ENCODE measurements at regions not wholly inside any gene's neighbourhood (a gene's known extent, or its start where the extent isn't known, plus 50 kb on each side); places are given as distances from the start of the nearest gene placed in this dataset.

- H3K4me3 ChIP-seq = no peak overlapping the region
- DNase-seq = no peak
- H3K9ac ChIP-seq (ENCODE audit: insufficient read depth in 1 of 2, low read length in 2 of 2) = no peak overlapping the region
- no peaks in the 10 kb centered on the region for H3K4me1 ChIP-seq (ENCODE audit: control insufficient read depth in 5 of 5, insufficient read depth in 5 of 5, low read length in 5 of 5)
- H3K9me3 ChIP-seq (ENCODE audit: control insufficient read depth in 4 of 4, insufficient read depth in 3 of 4, low read length in 3 of 4) = no peaks in the 10 kb centered on the region
- TF ChIP-seq, protein P1, sequence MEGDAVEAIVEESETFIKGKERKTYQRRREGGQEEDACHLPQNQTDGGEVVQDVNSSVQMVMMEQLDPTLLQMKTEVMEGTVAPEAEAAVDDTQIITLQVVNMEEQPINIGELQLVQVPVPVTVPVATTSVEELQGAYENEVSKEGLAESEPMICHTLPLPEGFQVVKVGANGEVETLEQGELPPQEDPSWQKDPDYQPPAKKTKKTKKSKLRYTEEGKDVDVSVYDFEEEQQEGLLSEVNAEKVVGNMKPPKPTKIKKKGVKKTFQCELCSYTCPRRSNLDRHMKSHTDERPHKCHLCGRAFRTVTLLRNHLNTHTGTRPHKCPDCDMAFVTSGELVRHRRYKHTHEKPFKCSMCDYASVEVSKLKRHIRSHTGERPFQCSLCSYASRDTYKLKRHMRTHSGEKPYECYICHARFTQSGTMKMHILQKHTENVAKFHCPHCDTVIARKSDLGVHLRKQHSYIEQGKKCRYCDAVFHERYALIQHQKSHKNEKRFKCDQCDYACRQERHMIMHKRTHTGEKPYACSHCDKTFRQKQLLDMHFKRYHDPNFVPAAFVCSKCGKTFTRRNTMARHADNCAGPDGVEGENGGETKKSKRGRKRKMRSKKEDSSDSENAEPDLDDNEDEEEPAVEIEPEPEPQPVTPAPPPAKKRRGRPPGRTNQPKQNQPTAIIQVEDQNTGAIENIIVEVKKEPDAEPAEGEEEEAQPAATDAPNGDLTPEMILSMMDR (IDR thresholded peaks at IDR 0.05; ENCODE audit: control extremely low read depth, extremely low read depth) = no peak
- no peak for ATAC-seq (ENCODE audit: insufficient read depth, low FRiP score)
- no peaks in the 10 kb centered on the region for H3K27me3 ChIP-seq (ENCODE audit: control insufficient read depth in 3 of 3, insufficient read depth in 3 of 3, low read length in 2 of 3)
- no peak overlapping the region for H3K27ac ChIP-seq (ENCODE audit: low read depth in 1 of 2, low read length in 1 of 2)
- no peaks in the 10 kb centered on the region for H3K36me3 ChIP-seq (ENCODE audit: control insufficient read depth in 4 of 4, insufficient read depth in 4 of 4, low read length in 4 of 4)
Measured at GRCh38 chr4:160872491-160872890, 1291.3 kb downstream of the FSTL5 start.

- no peak overlapping the region for H3K4me3 ChIP-seq
- H3K9ac ChIP-seq (ENCODE audit: insufficient read depth in 1 of 2, low read length in 2 of 2) = no peak overlapping the region
- H3K27me3 ChIP-seq (ENCODE audit: control insufficient read depth in 3 of 3, insufficient read depth in 3 of 3, low read length in 2 of 3) = no peaks in the 10 kb centered on the region
- no peaks in the 10 kb centered on the region for H3K4me1 ChIP-seq (ENCODE audit: control insufficient read depth in 5 of 5, insufficient read depth in 5 of 5, low read length in 5 of 5)
- H3K27ac ChIP-seq (ENCODE audit: low read depth in 1 of 2, low read length in 1 of 2) = no peak overlapping the region
- WGBS, 2 donors = 77 to 82% methylated on average over 9 of the region's 9 CpGs
- TF ChIP-seq, protein P1 (IDR thresholded peaks at IDR 0.05; ENCODE audit: control extremely low read depth, extremely low read depth) = no peak
- ATAC-seq (ENCODE audit: insufficient read depth, low FRiP score) (no peak), DNase-seq (no peak)
- H3K36me3 ChIP-seq (ENCODE audit: control insufficient read depth in 4 of 4, insufficient read depth in 4 of 4, low read length in 4 of 4) = no peaks in the 10 kb centered on the region
- H3K9me3 ChIP-seq (ENCODE audit: control insufficient read depth in 4 of 4, insufficient read depth in 3 of 4, low read length in 3 of 4) = no peaks in the 10 kb centered on the region
Measured at GRCh38 chr4:160877087-160877790, 1286.6 kb downstream of the FSTL5 start.

- no peaks in the 10 kb centered on the region for H3K4me1 ChIP-seq (ENCODE audit: control insufficient read depth in 5 of 5, insufficient read depth in 5 of 5, low read length in 5 of 5)
- TF ChIP-seq, protein P1 (IDR thresholded peaks at IDR 0.05; ENCODE audit: control extremely low read depth, extremely low read depth) = no peak
- H3K36me3 ChIP-seq (ENCODE audit: control insufficient read depth in 4 of 4, insufficient read depth in 4 of 4, low read length in 4 of 4) = no peaks in the 10 kb centered on the region
- 75 to 83% methylated on average over 5 of the region's 5 CpGs for WGBS, 2 donors
- DNase-seq (no peak), ATAC-seq (ENCODE audit: insufficient read depth, low FRiP score) (no peak)
- no peak overlapping the region for H3K27ac ChIP-seq (ENCODE audit: low read depth in 1 of 2, low read length in 1 of 2)
- no peak overlapping the region for H3K9ac ChIP-seq (ENCODE audit: insufficient read depth in 1 of 2, low read length in 2 of 2)
- no peak overlapping the region for H3K4me3 ChIP-seq
- H3K9me3 ChIP-seq (ENCODE audit: control insufficient read depth in 4 of 4, insufficient read depth in 3 of 4, low read length in 3 of 4) = no peaks in the 10 kb centered on the region
- no peaks in the 10 kb centered on the region for H3K27me3 ChIP-seq (ENCODE audit: control insufficient read depth in 3 of 3, insufficient read depth in 3 of 3, low read length in 2 of 3)
Measured at GRCh38 chr4:160880180-160880579, 1283.6 kb downstream of the FSTL5 start.

GRCh38 chr4:160887668-160888067 lies 1276.1 kb downstream of the FSTL5 start:
- no peak overlapping the region for H3K9ac ChIP-seq (ENCODE audit: insufficient read depth in 1 of 2, low read length in 2 of 2)
- H3K4me3 ChIP-seq = no peak overlapping the region
- H3K9me3 ChIP-seq (ENCODE audit: control insufficient read depth in 4 of 4, insufficient read depth in 3 of 4, low read length in 3 of 4) = peaks cover 0 to 7% (median 2%) of the 10 kb centered on the region in 4 donors
- TF ChIP-seq, protein P1 (IDR thresholded peaks at IDR 0.05; ENCODE audit: control extremely low read depth, extremely low read depth) = no peak
- H3K4me1 ChIP-seq (ENCODE audit: control insufficient read depth in 5 of 5, insufficient read depth in 5 of 5, low read length in 5 of 5) = no peaks in the 10 kb centered on the region
- ATAC-seq (ENCODE audit: insufficient read depth, low FRiP score) = no peak
- H3K36me3 ChIP-seq (ENCODE audit: control insufficient read depth in 4 of 4, insufficient read depth in 4 of 4, low read length in 4 of 4) = no peaks in the 10 kb centered on the region
- no peak overlapping the region for H3K27ac ChIP-seq (ENCODE audit: low read depth in 1 of 2, low read length in 1 of 2)
- no peaks in the 10 kb centered on the region for H3K27me3 ChIP-seq (ENCODE audit: control insufficient read depth in 3 of 3, insufficient read depth in 3 of 3, low read length in 2 of 3)
- DNase-seq = no peak
- 93 to 97% methylated on average over 1 of the region's 1 CpG for WGBS, 2 donors

All from lung (tissue), 11 donors.